H1 (cell line): ENCODE measurements at regions not wholly inside any gene's neighbourhood (a gene's known extent, or its start where the extent isn't known, plus 50 kb on each side); places are given as distances from the start of the nearest gene placed in this dataset.

Experiments
- ATF3 ChIP-seq: IDR thresholded peaks from 2 replicates; pipeline ENCODE4 v1.6.1; 2011; ENCODE audit warnings: low read depth, mild to moderate bottlenecking, low read length; ENCODE audit not compliant: insufficient read depth
- KDM1A ChIP-seq: fragments of 200-600, 300-600 bp; sonication (generic); IDR thresholded peaks from 2 replicates; pipeline ENCODE4 v1.7.1; 2016; ENCODE audit warnings: mild to moderate bottlenecking, low read length, borderline replicate concordance
- POU5F1 ChIP-seq: IDR thresholded peaks from 2 replicates; pipeline ENCODE4 v1.6.1; 2011; ENCODE audit warnings: low read depth, mild to moderate bottlenecking, low read length, moderate library complexity
- RNF2 ChIP-seq: fragments of 200-900, 300-1000 bp; sonication (generic); IDR thresholded peaks from 2 replicates; pipeline ENCODE4 v1.7.1; 2016; ENCODE audit warnings: borderline replicate concordance, low read depth, mild to moderate bottlenecking, antibody characterized with exemption, low read length; ENCODE audit not compliant: poor library complexity, severe bottlenecking; ENCODE audit errors: missing control alignments
- SAP30 ChIP-seq: fragments of 300-600 bp; sonication (generic); IDR thresholded peaks from 2 replicates; pipeline ENCODE4 v1.7.1; 2012; ENCODE audit warnings: low read length, moderate library complexity, mild to moderate bottlenecking, inconsistent platforms; ENCODE audit not compliant: insufficient read depth, insufficient replicate concordance

DNA sequence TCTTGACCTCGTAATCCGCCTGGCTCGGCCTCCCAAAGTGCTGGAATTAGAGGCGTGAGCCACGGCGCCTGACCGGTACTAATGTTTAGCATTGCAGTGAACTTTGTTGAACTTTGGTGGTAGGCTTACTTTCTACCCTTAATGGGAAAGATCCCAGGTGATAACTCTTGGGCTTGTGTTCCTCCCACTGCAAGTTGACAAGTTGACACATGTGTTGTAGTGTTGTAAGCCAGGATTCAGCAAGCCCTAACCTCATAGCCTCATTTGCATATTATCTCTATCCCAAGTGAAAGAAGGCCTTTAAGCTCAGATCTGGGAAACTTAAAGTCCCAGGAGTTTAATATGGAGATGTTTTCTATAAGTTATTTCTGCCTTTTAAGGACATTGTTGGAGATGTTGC, 80.0 kb upstream of the CLCN4 start (continued):
- TF ChIP-seq ATF3 (no peak), POU5F1 (no peak), RNF2 (no peak), KDM1A (no peak), SAP30 (no peak)
